ACC112 (cell line): ENCODE measurements at regions not wholly inside any gene's neighbourhood (a gene's known extent, or its start where the extent isn't known, plus 50 kb on each side); places are given as distances from the start of the nearest gene placed in this dataset.
A peak's percentile ranks its signal among the peaks of the same experiment; 100 is the strongest.

ENCODE experiments used
- H2AFZ ChIP-seq: fragments of 200-600 bp; sonication (generic); one replicate; pipeline ENCODE4 v1.6.0; 2017; ENCODE audit warnings: antibody characterized with exemption, low read length; ENCODE audit not compliant: unreplicated experiment
- H3K27ac ChIP-seq: fragments of 200-600 bp; sonication (generic); 2 replicates; pipeline ENCODE4 v1.5.1; 2014; ENCODE audit warnings: low read depth, mild to moderate bottlenecking, antibody characterized with exemption, low read length, moderate library complexity
- H3K27me3 ChIP-seq: fragments of 200-600 bp; sonication (generic); 2 replicates; pipeline ENCODE4 v1.6.1; 2014; ENCODE audit warnings: mild to moderate bottlenecking, antibody characterized with exemption, low read length, moderate library complexity, mixed read lengths; ENCODE audit not compliant: insufficient read depth
- H3K36me3 ChIP-seq: fragments of 200-600 bp; sonication (generic); 2 replicates; pipeline ENCODE4 v1.6.1; 2016; ENCODE audit warnings: mild to moderate bottlenecking, antibody characterized with exemption, low read length, moderate library complexity, mixed read lengths; ENCODE audit not compliant: insufficient read depth
- H3K4me1 ChIP-seq: fragments of 200-600 bp; sonication (generic); one replicate; pipeline ENCODE4 v1.6.1; 2016; ENCODE audit warnings: low read length, mixed read lengths; ENCODE audit not compliant: insufficient read depth, unreplicated experiment, control insufficient read depth
- H3K4me3 ChIP-seq: fragments of 200-600 bp; sonication (generic); 2 replicates; pipeline ENCODE4 v1.5.1; 2014; ENCODE audit warnings: mild to moderate bottlenecking, low read depth, low read length
- H3K79me2 ChIP-seq: fragments of 200-600 bp; sonication (generic); one replicate; pipeline ENCODE4 v1.6.0; 2016; ENCODE audit warnings: low read length; ENCODE audit not compliant: control insufficient read depth, unreplicated experiment, insufficient read depth

DNA sequence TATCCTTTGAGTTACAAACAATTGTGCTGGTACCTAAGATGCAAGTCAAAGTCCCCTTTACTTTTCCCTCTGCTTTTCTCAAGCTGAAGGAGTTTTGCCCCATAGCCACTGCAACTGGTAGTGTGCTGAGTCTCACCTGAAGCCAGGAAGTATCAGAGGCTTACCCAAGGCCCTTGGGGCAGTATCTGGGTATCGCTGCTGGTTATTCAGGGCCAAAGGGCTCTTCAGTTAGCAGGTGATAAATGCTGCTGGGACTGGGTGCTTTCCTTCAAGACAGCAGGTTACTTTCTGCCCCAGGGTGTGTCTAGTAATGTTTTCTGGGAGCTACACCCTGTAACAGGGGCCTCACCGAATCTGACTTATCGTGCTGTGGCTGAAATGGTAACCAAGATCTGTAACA lies 90.4 kb upstream of the SLC6A14 start:
- Histone ChIP-seq H3K79me2 (no peaks in the 10 kb centered on the region), H3K4me1 (no peaks in the 10 kb centered on the region), H2AFZ (no peak overlapping the region), H3K4me3 (no peak overlapping the region), H3K27me3 (no peaks in the 10 kb centered on the region), H3K36me3 (no peaks in the 10 kb centered on the region), H3K27ac (no peak overlapping the region)

DNA sequence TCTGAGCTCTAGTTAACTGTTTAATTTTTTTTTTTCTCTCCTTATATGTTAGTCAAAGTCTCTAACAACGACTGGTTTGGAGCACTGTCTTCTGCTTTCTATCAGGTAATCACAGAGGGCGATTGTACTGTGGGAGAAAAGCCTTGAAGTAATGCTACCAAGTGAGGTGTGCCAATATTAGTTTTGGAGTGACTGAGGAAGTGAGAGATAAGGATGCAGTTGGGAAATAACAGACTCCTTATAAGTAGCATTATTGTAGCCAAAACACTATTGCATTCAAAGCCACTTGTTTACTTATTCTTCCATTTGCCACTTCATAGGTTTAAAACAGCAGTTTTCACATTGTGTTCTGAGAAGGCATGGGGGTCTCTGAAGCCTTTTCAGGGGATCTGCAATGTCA lies 79.1 kb upstream of the SLC6A14 start:
- Histone ChIP-seq H3K4me1 (no peaks in the 10 kb centered on the region), H3K27me3 (no peaks in the 10 kb centered on the region), H3K36me3 (no peaks in the 10 kb centered on the region), H2AFZ (no peak overlapping the region), H3K27ac (no peak overlapping the region), H3K4me3 (no peak overlapping the region), H3K79me2 (no peaks in the 10 kb centered on the region)

DNA sequence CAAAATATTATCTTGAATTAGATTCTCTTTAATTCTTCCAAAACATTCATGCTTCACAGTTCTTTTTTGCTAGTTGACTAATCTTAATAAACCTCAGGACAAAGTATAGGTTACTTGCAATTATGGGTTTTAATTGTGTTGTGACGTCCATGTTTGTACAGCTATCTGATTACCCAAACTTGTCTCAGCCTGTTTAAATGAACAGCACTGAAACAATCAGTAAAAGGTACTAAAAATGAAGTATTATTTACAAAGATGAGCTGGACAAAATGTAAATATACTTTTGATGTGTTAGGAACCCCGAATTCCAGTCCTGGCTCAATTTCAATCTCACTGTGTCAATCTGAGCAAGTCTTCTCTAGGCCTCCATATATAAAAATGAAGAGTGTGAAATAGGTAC lies 57.4 kb upstream of the SLC6A14 start:
- Histone ChIP-seq H3K27me3 (no peaks in the 10 kb centered on the region), H2AFZ (no peak overlapping the region), H3K36me3 (no peaks in the 10 kb centered on the region), H3K4me1 (peaks cover 17% of the 10 kb centered on the region), H3K4me3 (no peak overlapping the region), H3K27ac (no peak overlapping the region), H3K79me2 (no peaks in the 10 kb centered on the region)

DNA sequence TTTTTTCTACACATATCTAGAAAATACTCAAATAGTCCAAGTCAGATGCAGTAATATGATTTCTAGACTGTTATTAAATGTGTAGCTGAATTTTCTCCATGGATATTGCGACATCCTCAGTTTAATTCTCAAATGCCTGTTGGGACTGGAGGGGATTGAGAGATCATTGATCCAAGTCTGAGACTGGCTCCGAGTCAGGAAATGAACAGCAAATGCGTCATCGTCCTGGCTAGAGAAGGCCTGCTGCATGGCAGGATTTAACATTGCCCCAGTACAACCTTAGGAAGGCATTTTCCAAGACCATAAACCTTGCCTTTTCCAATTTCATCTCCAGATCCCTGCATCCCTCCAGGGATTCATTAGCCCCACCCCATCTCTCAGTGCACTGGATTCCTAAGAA lies 56.6 kb upstream of the SLC6A14 start:
- H3K27me3 ChIP-seq, result no peaks in the 10 kb centered on the region
- H3K4me3 ChIP-seq, result peak overlapping the region; percentile 31; the same call in 1 of the 2 replicates
- no peaks in the 10 kb centered on the region for H3K36me3 ChIP-seq
- peak overlapping the region; percentile 85 for H3K27ac ChIP-seq
- no peaks in the 10 kb centered on the region for H3K79me2 ChIP-seq
- peaks cover 17% of the 10 kb centered on the region for H3K4me1 ChIP-seq
- peak overlapping the region; percentile 83 for H2AFZ ChIP-seq

DNA sequence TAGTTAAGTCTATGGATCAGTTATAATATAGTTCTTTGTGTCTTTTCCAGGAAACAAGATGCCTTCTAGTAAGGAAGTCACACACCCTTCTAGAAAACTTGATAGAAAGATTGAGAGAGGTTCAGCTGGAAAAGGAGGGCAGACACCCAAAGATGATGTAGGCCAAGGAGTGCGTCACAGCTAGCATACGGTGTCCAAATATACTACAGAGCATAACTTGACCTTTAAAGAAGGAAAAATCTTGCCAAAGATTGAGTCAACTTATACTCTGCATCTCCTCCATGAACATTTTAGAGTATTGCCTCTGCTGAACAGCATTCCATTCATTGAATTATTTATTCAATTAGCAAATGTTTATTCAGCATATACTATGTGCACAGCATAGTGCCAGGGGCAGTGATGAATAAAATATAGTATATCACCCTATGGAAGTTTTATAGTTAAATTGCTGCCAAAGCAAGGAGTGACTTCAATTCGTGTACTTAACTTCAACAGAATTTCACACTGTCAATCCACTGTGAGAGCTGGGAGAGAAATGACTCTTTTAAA lies 51.9 kb upstream of the SLC6A14 start:
- no peak overlapping the region for H3K4me3 ChIP-seq
- H3K36me3 ChIP-seq, result no peaks in the 10 kb centered on the region
- H3K4me1 ChIP-seq, result peaks cover 13% of the 10 kb centered on the region
- no peak overlapping the region for H2AFZ ChIP-seq
- H3K27me3 ChIP-seq, result no peaks in the 10 kb centered on the region
- no peak overlapping the region for H3K27ac ChIP-seq
- no peaks in the 10 kb centered on the region for H3K79me2 ChIP-seq
